Mucosa of descending colon (tissue), 3 donors: ENCODE measurements at regions not wholly inside any gene's neighbourhood (a gene's known extent, or its start where the extent isn't known, plus 50 kb on each side); places are given as distances from the start of the nearest gene placed in this dataset.

ENCODE experiments used
- ATAC-seq: fragments of 200-7000 bp; cut with Tn5 transposase; one replicate; pipeline ENCODE4 v1.9.1; 2020; ENCODE audit warnings: mild to moderate bottlenecking, moderate library complexity
- DNase-seq, 3 donors: peaks; one replicate each; pipeline ENCODE4 v3.0.0-alpha.2; 2020
- H3K36me3 ChIP-seq: fragments of 200-600 bp; one replicate; pipeline ENCODE4 v1.8.0; 2021; ENCODE audit warnings: low read depth, mild to moderate bottlenecking
- H3K4me1 ChIP-seq: fragments of 200-600 bp; one replicate; pipeline ENCODE4 v1.8.0; 2021; ENCODE audit warnings: low read depth, mild to moderate bottlenecking
- H3K4me3 ChIP-seq: fragments of 200-600 bp; one replicate; pipeline ENCODE4 v1.8.0; 2021; ENCODE audit warnings: mild to moderate bottlenecking
- H3K9me3 ChIP-seq: fragments of 200-600 bp; one replicate; pipeline ENCODE4 v1.8.0; 2021; ENCODE audit warnings: mild to moderate bottlenecking
- CTCF ChIP-seq: fragments of 200-600 bp; IDR thresholded peaks from one replicate; pipeline ENCODE4 v1.8.0; 2022; ENCODE audit warnings: antibody characterized with exemption, mild to moderate bottlenecking
- intact Hi-C, 2 donors: fragments of 100-400 bp; cut with DNase I in 1 of 2; cut with micrococcal nuclease in 1 of 2; formaldehyde crosslinking; loops; one replicate each; pipeline versions ENCODE4 v1.11.0 to v1.11.1; 2022; cut with DNase I, micrococcal nuclease
- donor health status: DM: no; HTN: no; CAD: no; lungs with moderate emphysema.
- donor health status: DM: no; HTN: no; CAD: no.
- donor health status: DM: no; HTN: yes; CAD: no.

GRCh38 chr4:3368841-3369760 lies 72.7 kb upstream of the HGFAC start:
- intact Hi-C loops: no loop called here
- H3K36me3 ChIP-seq: no peaks in the 10 kb centered on the region
- ATAC-seq (no peak), DNase-seq (no peak)
- H3K4me1 ChIP-seq: peaks cover 13% of the 10 kb centered on the region
- H3K9me3 ChIP-seq: no peaks in the 10 kb centered on the region
- H3K4me3 ChIP-seq: no peak overlapping the region
- no peak for TF ChIP-seq CTCF

- H3K9me3 ChIP-seq: no peaks in the 10 kb centered on the region
- peaks cover 13% of the 10 kb centered on the region for H3K4me1 ChIP-seq
- no peaks in the 10 kb centered on the region for H3K36me3 ChIP-seq
- intact Hi-C loops: no loop called here
- TF ChIP-seq CTCF: no peak
- H3K4me3 ChIP-seq: no peak overlapping the region
- DNase-seq (no peak), ATAC-seq (peak; percentile 24)
Observed at GRCh38 chr4:3369781-3370674, 71.7 kb upstream of the HGFAC start.

- intact Hi-C loops: no loop called here
- ATAC-seq (no peak), DNase-seq (no peak)
- no peaks in the 10 kb centered on the region for H3K9me3 ChIP-seq
- H3K4me1 ChIP-seq: peaks cover 13% of the 10 kb centered on the region
- no peaks in the 10 kb centered on the region for H3K36me3 ChIP-seq
- TF ChIP-seq CTCF: no peak
- no peak overlapping the region for H3K4me3 ChIP-seq
Observed at GRCh38 chr4:3371033-3372001, 70.5 kb upstream of the HGFAC start.

GRCh38 chr4:3372264-3372932 lies 69.4 kb upstream of the HGFAC start:
- H3K36me3 ChIP-seq: no peaks in the 10 kb centered on the region
- no peak for DNase-seq
- ATAC-seq: no peak

More at GRCh38 chr4:3372264-3372932, 69.4 kb upstream of the HGFAC start:
- intact Hi-C loops: no loop called here
- no peak for TF ChIP-seq CTCF
- H3K9me3 ChIP-seq: no peaks in the 10 kb centered on the region
- H3K4me1 ChIP-seq: peaks cover 13% of the 10 kb centered on the region
- no peak overlapping the region for H3K4me3 ChIP-seq
